Mesodermal cell (in vitro differentiated cells): ENCODE measurements at regions not wholly inside any gene's neighbourhood (a gene's known extent, or its start where the extent isn't known, plus 50 kb on each side); places are given as distances from the start of the nearest gene placed in this dataset.
"Not testable (repeated sequence)": the region's sequence is repeated elsewhere in the genome, so short reads cannot be mapped to it uniquely, and the experiment has no call there.

ENCODE experiments used
- H3K27ac ChIP-seq: 2 replicates; pipeline ENCODE4 v1.7.0; 2013; ENCODE audit warnings: mild to moderate bottlenecking, low read depth, low read length, moderate library complexity; ENCODE audit not compliant: severe bottlenecking
- H3K36me3 ChIP-seq: 2 replicates; pipeline ENCODE4 v1.7.1; 2013; ENCODE audit warnings: mild to moderate bottlenecking, low read length, moderate library complexity; ENCODE audit not compliant: control insufficient read depth, insufficient read depth
- H3K4me1 ChIP-seq: one replicate; pipeline ENCODE4 v1.7.1; 2013; ENCODE audit warnings: mild to moderate bottlenecking, low read length; ENCODE audit not compliant: insufficient read depth, control insufficient read depth, poor library complexity, severe bottlenecking
- H3K4me3 ChIP-seq: 2 replicates; pipeline ENCODE4 v1.7.0; 2013; ENCODE audit warnings: low read length, control low read depth, mild to moderate bottlenecking; ENCODE audit not compliant: insufficient read depth, poor library complexity, severe bottlenecking; ENCODE audit errors: extremely low read depth
- H3K9me3 ChIP-seq: 2 replicates; pipeline ENCODE4 v1.7.1; 2013; ENCODE audit warnings: mild to moderate bottlenecking, low read length, moderate library complexity; ENCODE audit not compliant: control insufficient read depth
- WGBS, 2 experiments: methylation state at CpG; one replicate each; pipeline ENCODE4 v1.1.5; 2013; ENCODE audit warnings: missing lambda C conversion rate in 2 of 2; ENCODE audit not compliant: insufficient coverage in 2 of 2; 5-methylcytosine and 5-hydroxymethylcytosine counted together

DNA sequence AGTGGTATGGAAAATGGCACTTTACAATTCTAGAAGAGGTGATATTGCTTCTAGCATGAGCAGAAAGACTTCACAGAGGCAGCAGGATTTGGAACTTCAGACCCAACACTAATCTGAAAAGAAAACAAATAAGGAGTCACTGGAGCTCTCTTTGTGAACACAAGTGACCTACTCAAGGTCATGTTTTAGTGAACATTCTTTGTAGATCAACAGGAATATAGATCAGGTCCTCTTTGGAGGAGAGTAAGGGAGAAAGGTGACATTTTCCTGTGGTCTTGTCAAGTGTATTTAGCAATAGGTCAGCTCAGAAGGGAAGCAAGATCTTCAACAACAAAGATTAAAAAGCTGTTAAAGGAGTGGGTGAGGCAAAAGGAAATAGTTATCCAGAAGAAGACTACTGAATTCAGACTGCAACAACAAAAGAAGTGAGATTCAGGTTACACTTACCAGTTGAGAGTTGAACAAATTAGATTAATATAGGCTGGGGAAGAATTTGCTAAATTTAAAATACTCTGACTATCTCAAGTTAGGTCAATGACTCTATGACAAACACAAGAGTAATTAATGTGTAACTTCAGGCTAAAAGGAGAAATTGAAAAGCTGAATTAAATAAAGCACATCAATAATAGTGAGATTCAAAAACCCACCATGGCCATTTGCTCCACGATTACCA lies 528.2 kb downstream of the RPS29 start:
- Histone ChIP-seq H3K4me1 (no peaks in the 10 kb centered on the region), H3K36me3 (no peaks in the 10 kb centered on the region), H3K27ac (no peak overlapping the region), H3K9me3 (no peaks in the 10 kb centered on the region), H3K4me3 (no peak overlapping the region)
- WGBS, 2 experiments = no CpG with 5 or more reads among the region's 1 CpG

DNA sequence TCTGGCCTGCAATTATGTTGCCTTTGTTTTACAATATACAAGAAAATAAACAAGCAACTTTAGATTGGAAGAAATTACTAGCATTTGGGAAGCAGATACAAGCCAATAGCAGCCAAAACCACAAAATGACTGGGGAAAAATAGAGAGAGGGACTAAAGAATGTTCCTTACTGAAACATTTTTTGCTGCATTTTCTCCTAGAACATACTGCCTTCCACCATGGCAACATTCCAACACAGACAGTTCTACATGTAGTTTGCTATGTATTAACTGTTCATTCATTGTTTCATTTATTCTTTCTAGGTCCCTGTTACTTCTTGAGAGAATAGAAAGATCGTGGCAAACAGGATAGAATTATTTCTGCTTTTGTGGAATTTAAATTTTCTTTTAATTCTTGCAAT lies 530.2 kb downstream of the RPS29 start:
- Histone ChIP-seq H3K4me3 (no peak overlapping the region), H3K36me3 (no peaks in the 10 kb centered on the region), H3K9me3 (no peaks in the 10 kb centered on the region), H3K27ac (no peak overlapping the region), H3K4me1 (peaks cover 4% of the 10 kb centered on the region)
- WGBS, 2 experiments = no CpG with 5 or more reads among the region's 1 CpG

DNA sequence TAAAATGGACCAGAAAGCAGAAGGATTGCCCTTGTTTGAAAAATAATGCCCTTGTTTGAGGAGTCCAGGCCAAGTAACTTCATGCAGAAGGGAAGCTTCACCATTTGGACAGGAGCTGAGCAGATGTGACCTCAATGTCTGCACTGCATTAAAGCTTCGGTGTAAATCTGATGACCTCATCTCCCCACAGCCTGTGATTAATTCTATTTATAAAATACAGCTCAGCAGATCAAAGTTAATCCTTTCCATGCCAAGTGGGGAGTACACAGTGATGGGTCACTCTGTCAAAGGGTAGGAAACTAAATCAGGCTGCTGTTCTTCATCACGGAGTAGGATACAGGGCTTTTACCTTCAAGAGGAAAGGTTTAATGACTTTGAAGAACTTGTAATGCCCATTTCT lies 533.7 kb downstream of the RPS29 start:
- Histone ChIP-seq H3K27ac (no peak overlapping the region), H3K36me3 (no peaks in the 10 kb centered on the region), H3K4me3 (no peak overlapping the region), H3K4me1 (peaks cover 8% of the 10 kb centered on the region), H3K9me3 (no peaks in the 10 kb centered on the region)
- no CpG with 5 or more reads among the region's 2 CpGs for WGBS, 2 experiments

DNA sequence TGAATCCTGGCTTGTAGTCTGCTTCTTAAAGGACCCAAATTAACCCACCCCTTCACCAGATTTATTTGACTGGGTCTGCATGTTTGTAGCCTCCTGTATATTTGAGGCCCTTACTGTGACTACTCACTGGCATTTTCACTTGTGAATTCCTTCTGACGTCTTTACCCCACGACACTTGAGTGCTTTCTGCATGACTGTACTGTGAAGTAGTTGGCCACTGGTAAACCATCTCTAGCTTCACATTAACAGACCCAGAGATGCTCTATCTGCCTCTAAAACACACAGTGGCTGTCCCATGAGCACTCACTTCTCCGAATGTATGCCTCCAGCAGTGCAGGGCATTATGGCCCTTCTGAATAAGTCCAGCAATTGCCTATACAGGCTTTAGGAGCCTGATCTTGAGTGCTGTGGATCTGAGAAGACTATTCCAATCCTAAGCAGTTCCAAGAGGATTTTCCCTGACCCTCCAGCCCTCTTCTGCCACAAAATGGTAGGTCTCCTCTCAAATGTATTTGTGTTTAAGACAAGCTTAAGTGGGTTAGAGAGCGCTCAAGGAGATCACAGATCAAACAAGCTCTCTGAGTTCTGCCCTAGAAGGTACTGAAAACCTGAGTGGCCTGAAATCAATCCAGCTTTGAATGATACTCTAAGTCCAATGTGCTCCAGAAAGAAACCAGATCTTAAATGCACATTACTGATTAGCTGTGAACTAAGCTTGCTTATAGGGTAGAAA lies 534.7 kb downstream of the RPS29 start:
- H3K4me3 ChIP-seq = no peak overlapping the region
- H3K4me1 ChIP-seq = peaks cover 8% of the 10 kb centered on the region
- H3K36me3 ChIP-seq = no peaks in the 10 kb centered on the region
- H3K9me3 ChIP-seq = no peaks in the 10 kb centered on the region
- no peak overlapping the region for H3K27ac ChIP-seq
- WGBS, 2 experiments = 82 to 86% methylated on average over 1 to 4 of the region's 4 CpGs

DNA sequence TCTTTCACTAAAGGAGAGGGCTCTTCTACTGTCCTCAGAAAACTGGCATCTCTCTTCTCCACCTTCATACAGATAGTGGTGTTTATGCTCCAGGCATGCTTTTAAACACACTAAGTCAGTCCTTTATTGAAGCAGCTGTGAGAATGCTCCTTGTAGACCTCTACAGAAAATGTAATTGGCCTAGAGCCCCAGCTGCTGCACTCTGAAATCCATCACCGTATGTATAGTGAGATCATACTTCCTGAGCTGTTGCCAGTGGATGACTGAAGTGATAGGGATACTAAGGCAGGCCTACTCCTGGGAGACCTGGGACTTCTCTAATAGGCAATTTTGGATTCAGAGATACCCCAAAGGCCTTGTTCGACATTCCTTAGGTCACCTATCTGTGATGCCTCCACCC lies 535.4 kb downstream of the RPS29 start:
- peaks cover 8% of the 10 kb centered on the region for H3K4me1 ChIP-seq
- 63 to 95% methylated on average over 1 to 2 of the region's 2 CpGs for WGBS, 2 experiments
- no peak overlapping the region for H3K4me3 ChIP-seq
- H3K9me3 ChIP-seq = no peaks in the 10 kb centered on the region
- H3K36me3 ChIP-seq = no peaks in the 10 kb centered on the region
- no peak overlapping the region for H3K27ac ChIP-seq

DNA sequence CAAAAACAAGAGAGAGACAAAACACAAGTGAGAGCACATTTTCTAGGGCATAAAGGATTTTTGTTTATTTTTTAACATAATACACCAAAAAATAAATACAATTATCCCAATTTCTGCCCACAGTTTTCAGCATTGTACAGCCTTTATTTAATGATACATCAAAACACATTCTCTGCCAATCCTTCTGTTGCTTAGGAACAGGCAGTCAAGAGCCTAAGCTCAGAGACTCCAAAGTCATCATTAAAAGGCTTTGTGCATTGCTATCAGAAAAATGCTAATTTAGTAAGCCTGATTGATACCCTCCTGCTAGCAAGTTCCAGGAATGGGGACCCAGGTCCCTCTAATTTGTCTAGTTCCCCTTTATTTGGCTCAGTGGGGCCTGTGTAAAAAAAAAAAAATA lies 536.5 kb downstream of the RPS29 start:
- Histone ChIP-seq H3K27ac (no peak overlapping the region), H3K4me1 (peaks cover 8% of the 10 kb centered on the region), H3K9me3 (no peaks in the 10 kb centered on the region), H3K4me3 (no peak overlapping the region), H3K36me3 (no peaks in the 10 kb centered on the region)

DNA sequence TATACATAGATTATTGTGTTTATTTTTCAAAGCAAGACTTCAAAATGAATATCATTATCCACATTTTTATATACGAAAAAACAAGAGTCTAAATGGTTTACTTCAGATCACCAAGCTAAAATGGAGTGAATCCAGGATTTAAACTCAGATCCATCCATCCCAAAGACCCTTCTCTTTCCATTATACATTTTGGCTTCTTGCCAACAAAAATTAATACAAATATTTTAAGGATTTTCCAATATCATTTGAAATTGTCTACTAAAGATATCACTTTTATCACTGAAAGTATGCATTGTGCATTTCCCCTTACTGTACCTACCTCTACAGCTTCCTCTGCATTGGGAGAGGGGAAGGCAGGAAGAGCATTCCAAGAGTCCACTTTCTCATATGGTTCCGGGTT lies 541.2 kb downstream of the RPS29 start:
- WGBS, 2 experiments = 86 to 100% methylated on average over 1 of the region's 2 CpGs
- Histone ChIP-seq H3K4me3 (no peak overlapping the region), H3K27ac (no peak overlapping the region), H3K4me1 (no peaks in the 10 kb centered on the region), H3K9me3 (no peaks in the 10 kb centered on the region), H3K36me3 (no peaks in the 10 kb centered on the region)

DNA sequence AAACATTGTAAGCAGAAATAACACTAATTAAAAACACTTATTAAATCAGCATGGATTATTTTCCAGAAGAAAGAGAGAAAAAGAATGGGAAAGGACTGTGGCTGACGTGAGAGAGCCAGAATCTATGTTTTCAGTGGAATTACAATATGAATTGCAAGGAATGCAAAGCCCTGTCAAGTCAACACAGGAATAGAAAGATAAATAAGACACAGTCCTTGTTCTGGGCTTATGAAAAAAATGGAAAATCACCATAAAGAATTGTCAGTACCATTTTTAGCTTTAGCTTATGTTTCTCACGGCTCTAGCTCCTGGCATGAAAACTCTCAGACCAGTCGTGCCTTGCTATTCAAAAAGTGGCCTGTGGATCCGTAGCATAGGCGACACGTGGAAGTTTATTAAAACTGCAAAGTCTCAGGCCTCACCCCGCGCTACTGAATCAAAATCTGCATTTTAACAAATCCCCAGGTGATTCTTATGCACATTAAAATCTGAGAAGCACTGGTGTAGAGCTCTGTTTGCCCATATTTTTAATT lies 549.1 kb downstream of the RPS29 start:
- WGBS, 2 experiments = 79 to 89% methylated on average over 7 of the region's 8 CpGs
- H3K27ac ChIP-seq = no peak overlapping the region

DNA sequence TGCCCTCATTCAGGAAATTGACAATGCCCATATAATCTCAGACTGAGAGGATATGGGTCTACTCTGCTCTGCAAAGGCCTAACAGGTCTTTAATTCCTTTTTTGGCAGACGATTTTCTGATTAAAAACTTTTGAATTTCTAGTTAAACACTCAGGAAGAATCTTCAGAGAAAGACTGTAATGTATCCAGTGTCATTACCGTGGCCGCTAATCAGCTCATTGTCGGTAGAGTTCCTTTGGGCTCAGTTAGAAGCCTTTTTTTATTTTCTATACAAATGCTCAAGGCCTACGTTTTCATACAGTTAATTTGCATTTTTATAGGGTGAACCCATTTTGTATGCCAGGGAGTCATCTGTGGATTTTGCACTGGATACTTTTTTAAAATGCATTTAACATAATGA lies 549.9 kb downstream of the RPS29 start:
- Histone ChIP-seq H3K36me3 (no peaks in the 10 kb centered on the region), H3K4me1 (no peaks in the 10 kb centered on the region), H3K4me3 (no peak overlapping the region), H3K27ac (no peak overlapping the region), H3K9me3 (no peaks in the 10 kb centered on the region)
- 88 to 89% methylated on average over 4 of the region's 5 CpGs for WGBS, 2 experiments

More for the DNA sequence above, 549.1 kb downstream of the RPS29 start:
- Histone ChIP-seq H3K4me3 (no peak overlapping the region), H3K4me1 (no peaks in the 10 kb centered on the region), H3K36me3 (no peaks in the 10 kb centered on the region), H3K9me3 (no peaks in the 10 kb centered on the region)

DNA sequence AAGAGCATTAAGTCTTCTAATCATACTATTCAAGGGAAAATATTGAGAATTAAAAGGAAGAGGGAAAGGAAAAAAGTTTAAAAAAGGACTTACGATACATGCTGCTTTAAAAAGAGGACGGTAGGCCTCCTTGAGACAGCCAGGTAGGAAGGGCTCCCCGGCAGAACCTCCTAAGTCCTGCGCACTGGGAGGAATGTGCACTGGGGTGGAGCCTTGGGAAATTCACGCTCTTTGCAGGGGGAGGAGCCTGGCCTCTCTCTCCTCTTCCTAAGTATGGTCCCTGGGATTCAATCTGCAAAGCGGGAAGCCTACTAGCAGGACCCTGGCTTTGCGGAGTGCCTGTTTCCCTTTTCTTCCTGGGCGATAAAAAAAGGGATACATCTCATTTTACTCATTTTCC lies 553.0 kb downstream of the RPS29 start:
- H3K4me1 ChIP-seq = no peaks in the 10 kb centered on the region
- H3K36me3 ChIP-seq = no peaks in the 10 kb centered on the region
- no peaks in the 10 kb centered on the region for H3K9me3 ChIP-seq
- WGBS, 2 experiments = 92 to 100% methylated on average over 5 to 8 of the region's 8 CpGs
- H3K4me3 ChIP-seq = no peak overlapping the region
- H3K27ac ChIP-seq = no peak overlapping the region

DNA sequence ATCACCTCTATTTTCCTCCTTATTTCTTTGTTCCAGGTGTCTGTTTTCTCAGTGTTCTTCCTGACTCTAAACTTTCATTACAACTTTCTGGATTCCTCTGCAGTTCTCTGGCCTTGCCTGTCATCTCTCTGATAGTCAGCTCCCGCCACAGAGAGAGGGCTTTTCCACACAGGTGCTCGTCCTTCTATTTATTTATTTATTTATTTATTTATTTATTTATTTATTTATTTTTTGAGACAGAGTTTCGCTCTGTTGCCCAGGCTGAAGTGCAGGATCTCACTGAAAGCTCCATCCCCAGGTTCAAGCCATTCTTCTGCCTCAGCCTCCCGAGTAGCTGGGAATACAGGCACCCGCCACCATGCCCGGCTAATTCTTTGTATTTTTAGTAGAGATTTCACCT lies 554.5 kb downstream of the RPS29 start:
- not testable (repeated sequence) for H3K36me3 ChIP-seq, H3K27ac ChIP-seq, H3K4me3 ChIP-seq, H3K4me1 ChIP-seq, H3K9me3 ChIP-seq
- WGBS, 2 experiments = no CpG with 5 or more reads among the region's 6 CpGs
